Activated gamma-delta T cell treated with anti-CD3 and anti-CD28 coated beads, Interleukin-2, amount 50 U/mL, for 16 hours (primary cell): ENCODE measurements at regions not wholly inside any gene's neighbourhood (a gene's known extent, or its start where the extent isn't known, plus 50 kb on each side); places are given as distances from the start of the nearest gene placed in this dataset.

Experiments used
- DNase-seq: peaks from one replicate; pipeline ENCODE4 v3.0.0-alpha.2; 2020; ENCODE audit warnings: low read depth

GRCh38 chr2:129074298-129074920, 755.7 kb upstream of the HS6ST1 start:
- DNase-seq: no peak

- no peak for DNase-seq
Observed at GRCh38 chr2:129078548-129078947, 759.9 kb upstream of the HS6ST1 start.

DNA sequence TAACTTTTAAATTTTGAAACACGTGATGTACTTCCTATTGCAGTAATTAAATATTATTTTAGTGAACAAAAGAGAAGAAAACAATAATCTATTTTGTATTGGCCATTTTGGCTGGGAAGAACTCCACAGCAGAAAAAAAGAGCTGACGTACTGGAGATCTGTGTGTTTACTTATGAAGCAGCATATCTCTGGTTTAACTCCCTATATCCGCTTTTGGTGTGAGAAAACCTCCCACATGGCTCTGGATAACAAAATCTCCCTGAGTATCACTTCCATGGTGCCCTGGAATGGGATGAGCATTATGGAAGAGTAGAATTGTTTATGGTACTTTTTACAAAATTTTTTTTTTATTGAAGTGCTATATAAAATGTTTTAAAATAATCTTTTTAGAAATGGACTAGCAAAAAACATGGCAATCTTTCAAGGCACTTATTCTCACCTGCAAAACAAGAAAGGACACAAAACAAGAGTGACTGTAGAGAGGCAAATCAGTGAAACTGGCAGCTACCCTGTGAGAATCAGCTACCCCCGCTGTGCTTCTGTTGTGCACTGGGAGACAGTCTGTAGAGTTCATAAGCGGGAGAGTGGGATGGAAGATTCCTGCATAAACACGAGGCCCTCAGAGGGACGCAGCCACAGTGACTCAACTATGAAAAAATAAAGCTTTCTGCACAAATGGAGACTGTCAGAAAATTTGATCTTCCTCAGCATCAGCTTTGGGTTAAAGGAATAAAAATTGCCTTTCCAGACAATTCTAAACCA, 762.2 kb upstream of the HS6ST1 start:
- DNase-seq: no peak

DNA sequence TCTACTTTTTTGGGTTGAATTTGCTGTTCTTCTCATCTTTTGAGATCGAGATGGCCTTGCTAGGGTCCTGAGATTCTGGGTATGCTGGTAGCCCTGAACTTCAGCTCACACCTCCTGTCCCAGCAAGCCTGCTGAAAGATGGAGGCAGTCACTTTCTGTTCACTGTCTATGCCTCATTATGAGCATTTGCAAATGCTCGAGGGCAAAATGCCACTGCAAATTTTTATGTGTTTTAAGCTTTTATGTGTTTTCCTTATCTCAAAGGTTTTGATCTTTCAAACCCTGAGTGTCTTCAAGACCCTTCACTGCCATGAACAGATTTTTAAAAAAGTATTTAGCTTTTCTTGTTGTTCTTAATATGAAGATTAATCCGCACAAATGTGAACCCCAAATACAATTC, 766.7 kb upstream of the HS6ST1 start:
- DNase-seq: no peak

- no peak for DNase-seq
Observed at GRCh38 chr2:129087133-129087813, 768.6 kb upstream of the HS6ST1 start.

DNA sequence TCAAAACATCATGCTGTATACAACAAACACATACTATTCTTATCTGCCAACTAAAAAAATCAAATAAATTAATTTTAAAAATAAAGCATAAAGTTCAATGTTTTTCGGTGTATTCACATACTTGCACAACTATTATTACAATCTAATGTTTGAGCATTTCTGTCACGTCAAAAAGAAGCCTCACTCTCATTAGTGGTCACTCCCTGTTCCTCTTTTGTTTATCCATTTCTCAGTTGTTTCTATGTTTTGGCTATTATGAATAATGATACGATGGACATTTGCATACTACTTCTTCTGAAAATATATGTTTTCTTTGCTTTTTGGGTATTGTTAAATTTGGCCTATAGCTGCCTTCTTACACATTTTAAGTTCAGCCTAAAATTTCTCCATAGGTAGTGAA, 773.0 kb upstream of the HS6ST1 start:
- DNase-seq: no peak

GRCh38 chr2:129092956-129093355, 774.3 kb upstream of the HS6ST1 start:
- no peak for DNase-seq

DNA sequence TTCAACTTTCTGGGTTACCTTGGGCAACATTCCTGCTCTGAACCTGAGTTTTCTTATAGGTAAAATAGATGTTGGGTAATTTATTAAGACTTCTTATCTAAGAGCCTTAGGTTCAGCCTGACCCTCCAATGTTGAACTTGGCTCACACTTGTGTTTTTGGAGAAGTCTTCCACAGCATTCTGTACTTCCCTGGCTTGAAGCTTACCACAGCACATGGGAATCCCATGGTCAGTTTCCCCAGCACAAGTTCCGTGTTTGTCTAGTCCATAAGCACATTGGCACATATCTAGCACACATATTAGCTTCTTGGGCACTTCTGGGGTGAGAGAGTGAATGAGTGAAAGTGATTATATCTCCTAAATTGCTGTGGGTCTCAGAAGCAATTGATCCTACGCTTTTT, 782.5 kb upstream of the HS6ST1 start:
- DNase-seq: no peak

GRCh38 chr2:129103936-129104878, 785.5 kb upstream of the HS6ST1 start:
- no peak for DNase-seq

DNA sequence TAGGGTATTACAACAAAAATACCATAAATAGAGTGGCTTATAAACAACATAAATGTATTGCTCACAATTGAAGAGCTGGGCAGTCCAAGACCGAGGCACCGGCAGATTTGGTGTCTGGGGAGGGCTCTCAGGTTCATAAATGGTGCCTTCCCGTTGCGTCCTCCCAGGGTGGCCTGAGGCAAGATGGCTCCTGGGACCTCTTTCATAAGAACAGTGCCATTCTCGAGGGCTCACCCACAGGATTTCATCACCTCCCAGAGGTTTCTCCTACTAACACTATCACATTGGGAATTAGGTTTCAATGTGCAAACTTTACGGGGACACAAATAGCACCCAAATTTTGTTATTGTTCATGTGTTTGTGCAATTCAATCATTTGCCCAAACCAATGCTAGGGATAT, 793.5 kb upstream of the HS6ST1 start:
- no peak for DNase-seq

DNA sequence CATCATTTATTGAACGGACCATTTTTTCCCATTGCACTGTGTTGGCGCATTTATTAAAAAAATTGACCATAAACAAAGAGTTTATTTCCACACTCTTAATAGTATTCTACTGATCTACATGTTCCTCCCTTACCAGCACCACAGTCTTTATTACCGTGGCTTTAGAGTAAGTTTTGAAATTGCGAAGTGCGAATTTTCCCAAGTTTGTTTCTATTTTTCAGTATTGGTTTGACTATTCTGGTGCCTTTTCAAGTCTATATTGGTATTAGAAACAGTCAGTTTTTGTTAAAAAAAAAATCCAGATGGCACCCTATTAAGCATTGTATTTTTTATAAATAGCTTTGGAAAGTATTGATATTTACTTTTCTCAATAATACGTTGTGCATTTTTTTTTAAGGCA, 795.1 kb upstream of the HS6ST1 start:
- DNase-seq: no peak

- no peak for DNase-seq
Observed at GRCh38 chr2:129117434-129117833, 798.8 kb upstream of the HS6ST1 start.

GRCh38 chr2:129118296-129118695, 799.6 kb upstream of the HS6ST1 start:
- no peak for DNase-seq

DNA sequence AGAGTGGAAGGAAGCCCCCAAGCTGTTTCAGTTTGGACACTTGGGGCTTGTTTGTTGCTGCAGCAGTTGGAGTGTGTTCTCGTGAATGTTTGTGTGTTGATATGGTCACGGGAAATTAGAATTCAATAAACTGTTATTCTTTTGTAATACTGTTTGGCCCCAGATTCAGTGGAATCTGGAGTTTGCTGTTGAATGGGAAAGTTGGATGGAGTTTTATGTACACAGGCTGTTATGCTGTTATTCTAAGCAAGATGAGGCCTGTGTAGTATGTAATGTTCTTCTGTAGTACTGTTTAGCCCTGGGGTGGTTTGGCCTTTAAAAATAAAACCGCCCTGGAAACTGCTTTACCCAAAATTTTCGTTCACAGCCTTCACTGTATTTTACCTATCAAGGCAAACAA, 810.4 kb upstream of the HS6ST1 start:
- no peak for DNase-seq

DNA sequence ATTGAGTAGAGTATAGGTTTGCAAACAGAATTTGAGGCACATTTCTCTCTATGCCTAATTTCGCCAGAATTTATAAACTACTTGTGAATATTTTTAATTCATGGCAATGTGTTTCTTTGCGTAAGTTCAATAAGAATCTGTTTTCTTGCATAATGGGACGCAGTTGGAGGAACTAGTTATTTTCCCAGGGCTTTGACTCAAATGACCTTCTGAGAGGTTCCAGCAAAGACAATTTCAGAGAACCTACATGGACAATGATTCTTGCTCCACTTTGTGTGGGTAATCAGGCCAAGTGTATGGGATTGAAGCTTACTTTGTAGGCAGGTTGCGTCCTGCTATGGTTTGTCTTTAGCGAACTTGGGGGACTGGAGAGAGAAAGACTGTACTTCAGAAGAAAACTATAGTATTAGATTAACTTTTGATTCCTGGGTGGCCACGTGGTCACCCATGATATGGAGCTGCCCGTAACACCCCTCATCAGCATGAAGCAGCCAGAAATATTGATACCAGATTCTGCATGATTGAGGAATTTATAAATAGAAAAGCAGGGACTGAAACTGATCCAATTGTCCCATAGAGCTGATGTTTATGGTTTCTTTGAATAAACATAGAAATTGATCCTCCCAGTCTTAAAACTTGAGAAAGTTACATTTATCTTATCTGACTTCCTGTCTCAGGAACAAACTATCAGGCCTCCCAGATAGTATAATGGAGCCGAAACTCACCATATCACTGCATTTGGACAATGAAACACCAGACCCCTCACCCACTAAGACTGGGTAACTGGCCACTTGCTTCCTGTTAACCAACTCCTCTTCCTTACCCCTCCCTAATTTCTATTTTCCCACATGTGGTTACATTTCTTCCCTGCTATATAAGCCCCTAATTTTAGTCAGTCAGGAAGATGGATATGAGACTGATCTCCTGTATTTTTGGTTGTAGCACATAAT, 815.3 kb upstream of the HS6ST1 start:
- DNase-seq: no peak

GRCh38 chr2:129135017-129135416, 816.3 kb upstream of the HS6ST1 start:
- DNase-seq: no peak

DNA sequence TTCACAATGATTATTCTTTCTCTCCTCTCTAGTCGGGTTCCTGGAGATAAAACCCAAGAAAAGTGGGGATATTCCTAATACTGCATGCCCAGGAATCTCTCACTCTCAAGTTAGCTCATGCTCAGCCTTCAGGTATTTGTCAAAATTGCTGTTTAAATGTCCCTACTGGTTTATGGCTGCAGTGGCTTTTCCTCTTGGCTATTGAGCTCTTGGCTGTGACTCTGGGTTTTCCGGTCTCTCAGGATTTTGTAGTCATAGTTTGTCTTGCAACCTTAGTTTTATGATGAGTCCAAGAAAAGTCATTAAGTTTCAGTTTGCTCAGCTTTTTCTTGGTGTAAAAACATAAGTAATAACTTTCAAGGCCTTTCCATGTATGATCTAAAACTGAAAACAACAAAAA, 820.7 kb upstream of the HS6ST1 start:
- DNase-seq: no peak

GRCh38 chr2:129142465-129142864, 823.8 kb upstream of the HS6ST1 start:
- no peak for DNase-seq

GRCh38 chr2:129144082-129144791, 825.6 kb upstream of the HS6ST1 start:
- no peak for DNase-seq

GRCh38 chr2:129152514-129152913, 827.0 kb upstream of the RAB6C start:
- DNase-seq: no peak
